Testis (tissue), 2 donors: ENCODE measurements at regions not wholly inside any gene's neighbourhood (a gene's known extent, or its start where the extent isn't known, plus 50 kb on each side); places are given as distances from the start of the nearest gene placed in this dataset.

Experiments used
- CTCF ChIP-seq, 3 experiments: fragments of 450-650 bp in 2 of 3; fragments of 200-600 bp in 1 of 3; sonication (generic) in 1 of 3; IDR thresholded peaks; one replicate each; pipeline ENCODE4 v1.5.1; 2016 to 2019; ENCODE audit warnings: antibody characterized with exemption in 3 of 3, mild to moderate bottlenecking in 2 of 3, moderate library complexity in 1 of 3
- POLR2A ChIP-seq: fragments of 450-650 bp; IDR thresholded peaks from one replicate; pipeline ENCODE4 v1.6.1; 2017; ENCODE audit warnings: antibody characterized with exemption, mild to moderate bottlenecking, moderate library complexity

- TF ChIP-seq CTCF (IDR thresholded peaks at IDR 0.05) (no peak), POLR2A (no peak)
Measured at GRCh38 chr10:111599943-111600342, 523.1 kb downstream of the ADRA2A start.
